WTC11 (cell line): ENCODE measurements at regions not wholly inside any gene's neighbourhood (a gene's known extent, or its start where the extent isn't known, plus 50 kb on each side); places are given as distances from the start of the nearest gene placed in this dataset.
"Not testable (repeated sequence)": the region's sequence is repeated elsewhere in the genome, so short reads cannot be mapped to it uniquely, and the experiment has no call there.

Source experiments
- ATAC-seq: fragments of 200-7000 bp; cut with Tn5 transposase; 2 replicates; pipeline ENCODE4 v1.10.0; 2021; ENCODE audit warnings: mild to moderate bottlenecking, moderate library complexity
- CTCF ChIA-PET: fragments of 300-600 bp; sonication (Branson Sonifier 250); formaldehyde crosslinking; loops from one replicate; lab custom pipeline; 2021; ENCODE audit warnings: antibody characterized with exemption; lab: Charles Lee
- POLR2A ChIA-PET: fragments of 350-600 bp; sonication (Branson Sonifier 250); formaldehyde crosslinking; loops from one replicate; lab custom pipeline; 2021; ENCODE audit warnings: antibody characterized with exemption; lab: Charles Lee
- DNase-seq: peaks from one replicate; pipeline ENCODE4 v3.0.0; 2021; ENCODE audit warnings: low spot score
- H3K27ac Mint-ChIP-seq: 2 replicates; pipeline ENCODE4 v1.8.0; 2021; ENCODE audit warnings: mixed read lengths
- H3K27me3 Mint-ChIP-seq: 2 replicates; pipeline ENCODE4 v1.8.0; 2021; ENCODE audit warnings: low read depth, mild to moderate bottlenecking, moderate library complexity, mixed read lengths
- H3K36me3 Mint-ChIP-seq: 2 replicates; pipeline ENCODE4 v1.8.0; 2021; ENCODE audit warnings: mixed read lengths
- H3K4me1 Mint-ChIP-seq: 2 replicates; pipeline ENCODE4 v1.8.0; 2022; ENCODE audit warnings: mixed read lengths
- H3K4me3 Mint-ChIP-seq: 2 replicates; pipeline ENCODE4 v1.8.0; 2021; ENCODE audit warnings: mild to moderate bottlenecking, moderate library complexity, mixed read lengths
- H3K9me3 Mint-ChIP-seq: 2 replicates; pipeline ENCODE4 v1.8.0; 2021; ENCODE audit warnings: mixed read lengths
- AR ChIP-seq: fragments of 250-450 bp; sonication (Bioruptor Pico); IDR thresholded peaks from 2 replicates; pipeline ENCODE4 v1.9.0; 2021; ENCODE audit warnings: mild to moderate bottlenecking
- CDX4 ChIP-seq: fragments of 250-450 bp; sonication (Bioruptor Pico); IDR thresholded peaks from 2 replicates; pipeline ENCODE4 v1.9.0; 2021; ENCODE audit warnings: moderate library complexity, mild to moderate bottlenecking, inconsistent platforms, borderline replicate concordance
- ERG ChIP-seq: fragments of 250-450 bp; sonication (Bioruptor Pico); IDR thresholded peaks from 2 replicates; pipeline ENCODE4 v1.8.0; 2021; ENCODE audit warnings: mild to moderate bottlenecking
- ETV6 ChIP-seq: sonication (generic); formaldehyde crosslinking; IDR thresholded peaks from 2 replicates; pipeline ENCODE4 v1.8.1; 2022; ENCODE audit warnings: mild to moderate bottlenecking, missing genetic modification reagents
- FOXP4 ChIP-seq: sonication (generic); formaldehyde crosslinking; IDR thresholded peaks from 2 replicates; pipeline ENCODE4 v1.8.0; 2022; ENCODE audit warnings: mild to moderate bottlenecking, missing genetic modification reagents
- HMGXB4 ChIP-seq: sonication (generic); formaldehyde crosslinking; IDR thresholded peaks from 2 replicates; pipeline ENCODE4 v1.8.1; 2023; ENCODE audit warnings: mild to moderate bottlenecking, moderate library complexity, missing genetic modification reagents
- IRF1 ChIP-seq: sonication (generic); formaldehyde crosslinking; IDR thresholded peaks from 2 replicates; pipeline ENCODE4 v1.8.0; 2023; ENCODE audit warnings: missing genetic modification reagents
- JUN ChIP-seq: sonication (generic); formaldehyde crosslinking; IDR thresholded peaks from 2 replicates; pipeline ENCODE4 v1.8.0; 2023; ENCODE audit warnings: mild to moderate bottlenecking, missing genetic modification reagents
- PREB ChIP-seq: sonication (generic); formaldehyde crosslinking; IDR thresholded peaks from 2 replicates; pipeline ENCODE4 v1.8.1; 2022; ENCODE audit warnings: mild to moderate bottlenecking, missing genetic modification reagents, moderate library complexity, borderline replicate concordance
- PRRX2 ChIP-seq: fragments of 250-450 bp; sonication (Bioruptor Pico); IDR thresholded peaks from 2 replicates; pipeline ENCODE4 v1.8.0; 2021; ENCODE audit warnings: mild to moderate bottlenecking
- ZNF425 ChIP-seq: fragments of 250-450 bp; sonication (Bioruptor Pico); conservative IDR thresholded peaks from 2 replicates; pipeline ENCODE4 v1.9.0; 2021; ENCODE audit warnings: mild to moderate bottlenecking

- no peak for TF ChIP-seq ERG (CRISPR knock-in tag)
Observed at GRCh38 chr4:81676537-81676936, 204.8 kb upstream of the RASGEF1B start (continued).

- Mint-ChIP-seq H3K4me3 (no peak overlapping the region), H3K9me3 (no peaks in the 10 kb centered on the region)
Observed at GRCh38 chr4:81675791-81676393, 204.2 kb upstream of the RASGEF1B start.

GRCh38 chr4:81673961-81674360, 202.3 kb upstream of the RASGEF1B start:
- TF ChIP-seq ETV6 (CRISPR knock-in tag) = no peak
- no peak for TF ChIP-seq ZNF425 (CRISPR knock-in tag)
- no peak for TF ChIP-seq FOXP4 (CRISPR knock-in tag)
- TF ChIP-seq HMGXB4 (CRISPR knock-in tag) = no peak
- TF ChIP-seq PREB (CRISPR knock-in tag) = no peak
- TF ChIP-seq AR (CRISPR knock-in tag) = no peak
- no peak for TF ChIP-seq PRRX2 (CRISPR knock-in tag)
- no peak for TF ChIP-seq CDX4 (CRISPR knock-in tag)
- Mint-ChIP-seq H3K4me3 (no peak overlapping the region), H3K27ac (no peak overlapping the region), H3K36me3 (no peaks in the 10 kb centered on the region), H3K9me3 (no peaks in the 10 kb centered on the region), H3K27me3 (no peaks in the 10 kb centered on the region), H3K4me1 (no peaks in the 10 kb centered on the region)
- CTCF ChIA-PET = no interaction called here
- no peak for ATAC-seq
- no peak for DNase-seq
- POLR2A ChIA-PET = no interaction called here

More at GRCh38 chr4:81675791-81676393, 204.2 kb upstream of the RASGEF1B start:
- ChIA-PET POLR2A (no interaction called here), CTCF (interaction anchor here (1.4 kb wide), 1 partner anchor 205 kb away, joined by 4 read pairs; no protein-coding TSS in a partner anchor)
- H3K4me1 Mint-ChIP-seq = no peaks in the 10 kb centered on the region
- no peaks in the 10 kb centered on the region for H3K27me3 Mint-ChIP-seq
- ATAC-seq = no peak
- no peak for DNase-seq
- H3K36me3 Mint-ChIP-seq = no peaks in the 10 kb centered on the region
- TF ChIP-seq IRF1 (CRISPR knock-in tag) (no peak), JUN (CRISPR knock-in tag) (no peak)
- no peak overlapping the region for H3K27ac Mint-ChIP-seq

GRCh38 chr4:81668328-81668727, 196.6 kb upstream of the RASGEF1B start:
- H3K36me3 Mint-ChIP-seq, H3K4me1 Mint-ChIP-seq, H3K4me3 Mint-ChIP-seq, H3K27ac Mint-ChIP-seq, H3K27me3 Mint-ChIP-seq, ATAC-seq, DNase-seq, CTCF ChIA-PET, H3K9me3 Mint-ChIP-seq, POLR2A ChIA-PET: not testable (repeated sequence)
